ENCODE measurements at regions not wholly inside any gene's neighbourhood (a gene's known extent, or its start where the extent isn't known, plus 50 kb on each side); places are given as distances from the start of the nearest gene placed in this dataset.

GRCh38 chr14:84128050-84128449 is 1401.9 kb upstream of the FLRT2 start:
- no peak for TF ChIP-seq POLR2A (IDR thresholded peaks at IDR 0.05)
- TF ChIP-seq, protein P1, sequence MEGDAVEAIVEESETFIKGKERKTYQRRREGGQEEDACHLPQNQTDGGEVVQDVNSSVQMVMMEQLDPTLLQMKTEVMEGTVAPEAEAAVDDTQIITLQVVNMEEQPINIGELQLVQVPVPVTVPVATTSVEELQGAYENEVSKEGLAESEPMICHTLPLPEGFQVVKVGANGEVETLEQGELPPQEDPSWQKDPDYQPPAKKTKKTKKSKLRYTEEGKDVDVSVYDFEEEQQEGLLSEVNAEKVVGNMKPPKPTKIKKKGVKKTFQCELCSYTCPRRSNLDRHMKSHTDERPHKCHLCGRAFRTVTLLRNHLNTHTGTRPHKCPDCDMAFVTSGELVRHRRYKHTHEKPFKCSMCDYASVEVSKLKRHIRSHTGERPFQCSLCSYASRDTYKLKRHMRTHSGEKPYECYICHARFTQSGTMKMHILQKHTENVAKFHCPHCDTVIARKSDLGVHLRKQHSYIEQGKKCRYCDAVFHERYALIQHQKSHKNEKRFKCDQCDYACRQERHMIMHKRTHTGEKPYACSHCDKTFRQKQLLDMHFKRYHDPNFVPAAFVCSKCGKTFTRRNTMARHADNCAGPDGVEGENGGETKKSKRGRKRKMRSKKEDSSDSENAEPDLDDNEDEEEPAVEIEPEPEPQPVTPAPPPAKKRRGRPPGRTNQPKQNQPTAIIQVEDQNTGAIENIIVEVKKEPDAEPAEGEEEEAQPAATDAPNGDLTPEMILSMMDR (IDR thresholded peaks at IDR 0.05): no peak
- no peak for TF ChIP-seq EP300 (IDR thresholded peaks at IDR 0.05)
